Endodermal cell (in vitro differentiated cells): ENCODE measurements at regions not wholly inside any gene's neighbourhood (a gene's known extent, or its start where the extent isn't known, plus 50 kb on each side); places are given as distances from the start of the nearest gene placed in this dataset.
A peak's percentile ranks its signal among the peaks of the same experiment; 100 is the strongest.

Source experiments
- DNase-seq: peaks from one replicate; pipeline ENCODE4 v3.0.0-alpha.2; 2017
- H3K27ac ChIP-seq: 2 replicates; pipeline ENCODE4 v1.5.1; 2013; ENCODE audit warnings: mild to moderate bottlenecking, low read depth, low read length, moderate library complexity
- H3K27me3 ChIP-seq: 2 replicates; pipeline ENCODE4 v1.6.1; 2013; ENCODE audit warnings: mild to moderate bottlenecking, low read length, moderate library complexity; ENCODE audit not compliant: insufficient read depth, control insufficient read depth, poor library complexity, severe bottlenecking
- H3K36me3 ChIP-seq: 2 replicates; pipeline ENCODE4 v1.7.0; 2013; ENCODE audit warnings: mild to moderate bottlenecking, low read length, moderate library complexity; ENCODE audit not compliant: control insufficient read depth, insufficient read depth
- H3K4me1 ChIP-seq: one replicate; pipeline ENCODE4 v1.7.0; 2013; ENCODE audit warnings: low read length; ENCODE audit not compliant: control insufficient read depth, insufficient read depth
- H3K4me3 ChIP-seq: 2 replicates; pipeline ENCODE4 v1.5.1; 2013; ENCODE audit warnings: mild to moderate bottlenecking, low read length, moderate library complexity
- H3K9ac ChIP-seq: 2 replicates; pipeline ENCODE4 v1.6.1; 2013; ENCODE audit warnings: mild to moderate bottlenecking, low read length, moderate library complexity; ENCODE audit not compliant: poor library complexity, severe bottlenecking; ENCODE audit errors: extremely low read depth
- H3K9me3 ChIP-seq: 2 replicates; pipeline ENCODE4 v1.6.1; 2013; ENCODE audit warnings: mild to moderate bottlenecking, low read length, moderate library complexity; ENCODE audit not compliant: control insufficient read depth
- H3K27ac Mint-ChIP-seq: 2 replicates; pipeline ENCODE4 v1.8.0; 2020; ENCODE audit warnings: mixed read lengths
- H3K27me3 Mint-ChIP-seq: 2 replicates; pipeline ENCODE4 v1.8.0; 2021; ENCODE audit warnings: mild to moderate bottlenecking, mixed read lengths; ENCODE audit not compliant: insufficient read depth
- H3K36me3 Mint-ChIP-seq: 2 replicates; pipeline ENCODE4 v1.8.0; 2020; ENCODE audit warnings: low read depth, mixed read lengths
- H3K4me1 Mint-ChIP-seq: 2 replicates; pipeline ENCODE4 v1.8.0; 2020; ENCODE audit warnings: mixed read lengths
- H3K4me3 Mint-ChIP-seq: 2 replicates; pipeline ENCODE4 v1.8.0; 2020; ENCODE audit warnings: mild to moderate bottlenecking, moderate library complexity, mixed read lengths
- H3K9me3 Mint-ChIP-seq: 2 replicates; pipeline ENCODE4 v1.8.0; 2020; ENCODE audit warnings: mild to moderate bottlenecking, mixed read lengths
- WGBS, 2 experiments: methylation state at CpG; one replicate each; pipeline versions ENCODE4 v1.1.5 to v1.1.7; 2013; ENCODE audit warnings: missing lambda C conversion rate in 2 of 2, mixed read lengths in 1 of 2; ENCODE audit not compliant: insufficient coverage in 1 of 2, insufficient read length in 1 of 2; 5-methylcytosine and 5-hydroxymethylcytosine counted together
- TF ChIP-seq, protein P1 (sequence below): fragments of 200-600 bp; sonication (generic); conservative IDR thresholded peaks from 2 replicates; pipeline ENCODE4 v1.5.0; 2021; ENCODE audit warnings: antibody characterized with exemption, mild to moderate bottlenecking

DNA sequence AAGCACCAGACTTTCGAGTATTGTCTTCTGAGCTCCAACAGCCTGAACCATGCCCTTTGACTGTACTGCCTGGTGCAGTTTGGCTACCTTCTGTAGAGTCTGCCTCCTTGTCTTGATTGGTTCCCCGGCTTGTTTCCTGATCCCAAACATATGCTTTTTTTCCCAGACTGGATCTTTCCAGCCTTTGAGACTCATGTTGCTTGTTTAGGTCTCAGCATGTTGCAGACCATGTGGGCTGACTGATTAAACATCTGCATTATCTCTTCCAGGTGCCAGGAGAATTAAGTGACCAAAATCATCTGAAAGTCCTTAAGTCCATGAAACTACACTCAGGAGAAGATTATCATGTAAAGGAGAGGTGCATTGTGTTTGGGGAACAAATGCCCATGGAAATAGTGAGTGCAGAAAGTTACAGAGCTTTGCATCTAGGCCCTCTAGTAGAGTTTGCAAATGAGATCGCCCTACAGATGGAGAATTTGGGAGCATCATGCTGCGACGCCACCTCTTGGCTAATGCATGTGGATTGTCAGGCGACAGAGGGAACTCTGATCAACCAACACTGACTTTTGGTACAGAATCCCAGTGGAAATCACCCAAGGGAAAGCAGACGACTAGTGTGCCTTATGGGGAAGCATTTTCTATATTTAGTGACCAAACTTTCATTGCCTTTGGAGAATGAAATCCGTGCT lies 188.8 kb downstream of the BLID start:
- peak; percentile 55 for DNase-seq
- Mint-ChIP-seq H3K27me3 (peaks cover 4% of the 10 kb centered on the region), H3K36me3 (no peaks in the 10 kb centered on the region), H3K4me3 (no peak overlapping the region), H3K9me3 (no peaks in the 10 kb centered on the region), H3K4me1 (peaks cover 17% of the 10 kb centered on the region), H3K27ac (no peak overlapping the region)
- TF ChIP-seq, protein P1, sequence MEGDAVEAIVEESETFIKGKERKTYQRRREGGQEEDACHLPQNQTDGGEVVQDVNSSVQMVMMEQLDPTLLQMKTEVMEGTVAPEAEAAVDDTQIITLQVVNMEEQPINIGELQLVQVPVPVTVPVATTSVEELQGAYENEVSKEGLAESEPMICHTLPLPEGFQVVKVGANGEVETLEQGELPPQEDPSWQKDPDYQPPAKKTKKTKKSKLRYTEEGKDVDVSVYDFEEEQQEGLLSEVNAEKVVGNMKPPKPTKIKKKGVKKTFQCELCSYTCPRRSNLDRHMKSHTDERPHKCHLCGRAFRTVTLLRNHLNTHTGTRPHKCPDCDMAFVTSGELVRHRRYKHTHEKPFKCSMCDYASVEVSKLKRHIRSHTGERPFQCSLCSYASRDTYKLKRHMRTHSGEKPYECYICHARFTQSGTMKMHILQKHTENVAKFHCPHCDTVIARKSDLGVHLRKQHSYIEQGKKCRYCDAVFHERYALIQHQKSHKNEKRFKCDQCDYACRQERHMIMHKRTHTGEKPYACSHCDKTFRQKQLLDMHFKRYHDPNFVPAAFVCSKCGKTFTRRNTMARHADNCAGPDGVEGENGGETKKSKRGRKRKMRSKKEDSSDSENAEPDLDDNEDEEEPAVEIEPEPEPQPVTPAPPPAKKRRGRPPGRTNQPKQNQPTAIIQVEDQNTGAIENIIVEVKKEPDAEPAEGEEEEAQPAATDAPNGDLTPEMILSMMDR: no peak
- WGBS, 2 experiments: 77 to 93% methylated on average over 7 to 8 of the region's 8 CpGs
- Histone ChIP-seq H3K4me3 (no peak overlapping the region), H3K27me3 (no peaks in the 10 kb centered on the region), H3K27ac (no peak overlapping the region), H3K9ac (no peak overlapping the region), H3K36me3 (no peaks in the 10 kb centered on the region), H3K4me1 (peaks cover 9% of the 10 kb centered on the region), H3K9me3 (no peaks in the 10 kb centered on the region)

DNA sequence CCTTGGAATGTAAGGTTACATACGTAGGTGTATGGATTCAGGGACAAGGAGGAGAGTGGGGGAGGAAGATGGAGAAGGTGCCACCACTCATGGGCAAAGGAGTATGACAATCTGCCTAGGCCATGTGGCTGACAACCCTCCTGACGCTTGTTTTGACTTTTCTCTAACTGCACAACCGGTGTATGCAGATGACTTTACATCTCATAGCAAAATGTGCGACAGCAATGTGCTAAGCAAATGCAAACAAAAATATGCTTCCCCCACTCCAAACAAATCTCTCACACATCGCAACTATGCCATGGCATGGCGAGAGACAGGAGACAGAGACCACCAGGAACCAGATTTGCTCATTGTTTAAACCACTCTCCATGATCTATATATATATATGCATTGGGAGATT lies 191.8 kb downstream of the BLID start:
- H3K27me3 Mint-ChIP-seq: peaks cover 7% of the 10 kb centered on the region
- TF ChIP-seq, protein P1: no peak
- H3K36me3 Mint-ChIP-seq: no peaks in the 10 kb centered on the region
- Histone ChIP-seq H3K4me1 (peaks cover 4% of the 10 kb centered on the region), H3K27me3 (no peaks in the 10 kb centered on the region), H3K36me3 (no peaks in the 10 kb centered on the region), H3K9ac (no peak overlapping the region), H3K27ac (no peak overlapping the region), H3K4me3 (no peak overlapping the region), H3K9me3 (no peaks in the 10 kb centered on the region)
- DNase-seq: no peak
- H3K9me3 Mint-ChIP-seq: no peaks in the 10 kb centered on the region
- H3K4me3 Mint-ChIP-seq: no peak overlapping the region
- peaks cover 12% of the 10 kb centered on the region for H3K4me1 Mint-ChIP-seq
- H3K27ac Mint-ChIP-seq: no peak overlapping the region
- 95 to 100% methylated on average over 2 to 6 of the region's 6 CpGs for WGBS, 2 experiments

DNA sequence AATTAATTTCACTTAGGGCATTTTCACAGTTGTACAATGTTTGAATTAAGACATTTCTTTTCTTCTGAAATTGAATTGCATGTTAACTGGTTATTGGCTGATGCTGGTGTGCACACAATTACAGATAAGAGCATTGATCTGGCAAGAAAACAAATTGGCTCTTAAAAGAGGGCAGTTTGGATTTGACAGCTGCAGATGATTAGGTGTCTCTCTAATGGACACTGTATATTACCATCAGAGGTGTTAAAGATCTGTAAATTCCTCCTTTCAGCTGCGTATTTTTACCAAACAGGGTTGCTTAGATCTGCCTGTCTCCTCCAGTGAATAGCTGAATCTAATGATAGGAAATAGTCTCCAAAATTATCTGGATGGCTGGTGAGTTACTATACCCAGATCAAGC lies 198.5 kb downstream of the BLID start:
- H3K27ac ChIP-seq: no peak overlapping the region
- Mint-ChIP-seq H3K4me1 (no peaks in the 10 kb centered on the region), H3K4me3 (no peak overlapping the region), H3K27me3 (peaks cover 3% of the 10 kb centered on the region), H3K36me3 (no peaks in the 10 kb centered on the region), H3K9me3 (no peaks in the 10 kb centered on the region), H3K27ac (no peak overlapping the region)
- WGBS, 2 experiments: 88 to 100% methylated on average over 1 of the region's 1 CpG
- H3K27me3 ChIP-seq: no peaks in the 10 kb centered on the region
- H3K36me3 ChIP-seq: no peaks in the 10 kb centered on the region
- H3K4me1 ChIP-seq: no peaks in the 10 kb centered on the region
- TF ChIP-seq, protein P1: no peak
- H3K9me3 ChIP-seq: no peaks in the 10 kb centered on the region
- no peak overlapping the region for H3K9ac ChIP-seq
- DNase-seq: no peak
- no peak overlapping the region for H3K4me3 ChIP-seq
